GM21360 (cell line): ENCODE measurements at regions not wholly inside any gene's neighbourhood (a gene's known extent, or its start where the extent isn't known, plus 50 kb on each side); places are given as distances from the start of the nearest gene placed in this dataset.

Source experiments
- ATAC-seq: cut with Tn5 transposase; IDR thresholded peaks from one replicate; pipeline ENCODE4 v1.9.1; 2021; ENCODE audit warnings: mild to moderate bottlenecking, moderate library complexity; ENCODE audit not compliant: unreplicated experiment

DNA sequence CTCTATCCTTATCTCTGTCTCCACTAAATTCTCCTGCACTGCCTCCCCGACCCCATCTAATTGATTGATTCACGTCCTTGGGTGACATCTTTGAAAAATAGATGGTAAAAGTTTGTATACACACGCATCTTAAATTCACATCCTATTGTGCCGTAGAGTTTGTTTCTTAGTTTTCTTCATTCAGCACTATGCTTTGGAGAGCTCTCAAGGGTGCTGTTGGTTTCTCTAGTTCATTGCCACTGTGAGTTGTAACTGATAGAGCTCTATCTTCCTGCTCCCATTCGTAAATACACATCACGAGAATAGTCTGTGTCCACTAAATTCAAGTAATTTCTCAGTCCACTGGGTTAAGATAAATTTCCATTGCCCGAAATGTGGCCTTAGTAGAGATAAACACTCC, 1537.4 kb downstream of the AACS start:
- no peak for ATAC-seq

DNA sequence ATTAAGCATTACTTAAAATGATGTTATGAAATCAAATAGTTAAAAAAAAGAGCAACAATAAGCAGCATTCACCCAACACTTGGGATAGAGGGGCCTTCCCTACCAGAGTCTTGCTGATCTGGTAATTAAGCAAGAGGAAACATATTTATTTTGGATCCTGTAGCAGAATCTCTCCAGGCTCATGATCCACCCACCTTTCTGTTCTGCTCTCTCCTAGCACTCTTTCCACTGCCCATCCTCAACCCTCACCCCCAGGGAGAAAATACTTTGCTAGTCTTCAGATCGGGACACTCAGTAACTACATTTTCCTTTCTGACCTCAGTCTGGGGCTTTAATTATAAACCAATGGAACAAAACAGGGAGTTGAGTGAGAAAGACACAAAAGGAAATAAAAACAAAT, 1541.9 kb downstream of the AACS start:
- no peak for ATAC-seq

DNA sequence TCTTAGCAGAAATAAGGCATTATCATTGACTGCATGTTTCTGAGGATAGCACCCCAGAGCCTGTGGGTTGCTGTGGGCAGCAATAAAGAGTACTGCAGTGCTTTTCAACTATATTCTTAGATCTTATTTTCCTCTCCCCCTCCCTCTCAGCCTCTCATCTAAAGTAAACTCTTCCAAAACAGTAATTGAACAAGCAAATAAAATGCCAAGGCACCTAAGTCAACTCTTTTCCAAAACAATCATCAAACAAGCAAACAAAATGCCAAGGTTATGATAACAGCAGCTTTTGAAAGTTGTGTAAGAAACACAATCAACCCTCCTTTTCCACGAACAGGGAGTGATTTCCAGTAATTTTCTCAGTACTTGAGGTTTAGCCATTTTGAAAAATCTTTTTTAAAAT, 1542.6 kb downstream of the AACS start:
- no peak for ATAC-seq

DNA sequence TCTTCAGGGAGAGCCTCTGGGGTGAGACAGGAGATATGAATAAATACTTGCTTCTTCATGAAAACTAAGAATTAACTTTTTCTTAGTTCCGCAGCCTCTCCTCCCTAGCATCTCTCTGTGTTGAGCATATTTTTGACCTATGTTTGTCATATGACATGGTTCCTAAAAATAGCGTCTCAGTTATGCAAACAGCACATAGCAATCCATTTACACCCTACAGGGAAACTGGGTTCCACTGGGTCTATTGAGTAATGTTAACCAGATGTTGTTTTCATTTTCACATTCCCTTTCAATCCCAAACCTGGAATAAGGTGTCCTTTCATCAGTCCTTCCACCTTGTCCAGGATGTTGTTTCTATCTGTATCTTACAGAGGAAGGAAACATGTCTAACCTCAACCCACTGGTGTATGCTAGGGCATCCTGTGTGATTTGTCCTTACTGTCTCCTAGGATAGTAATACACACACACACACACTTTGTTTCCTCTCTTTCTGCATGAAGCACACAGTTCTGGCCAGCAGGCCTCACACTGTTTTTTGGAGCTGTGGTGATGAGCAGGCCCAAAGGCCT, 1543.5 kb downstream of the AACS start:
- ATAC-seq: no peak

DNA sequence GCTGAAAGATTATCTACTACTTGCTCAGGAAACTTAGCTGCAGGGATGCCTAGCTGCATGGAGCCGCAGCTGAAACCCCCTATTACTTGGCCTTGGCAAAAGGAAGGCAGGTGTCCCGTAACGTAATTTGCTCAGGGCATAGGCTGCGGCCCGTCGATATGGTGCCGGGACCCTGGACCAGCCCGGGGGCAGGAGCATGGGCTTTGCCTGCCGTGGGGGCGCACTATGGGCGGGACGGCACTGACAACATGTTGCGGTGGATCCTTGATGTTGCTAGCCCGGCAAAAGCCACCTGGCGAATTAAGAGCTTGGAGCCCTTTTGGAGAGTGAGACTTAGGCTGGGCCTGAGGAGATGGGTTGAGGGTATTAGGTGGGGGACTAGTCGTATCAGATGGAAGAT, 1551.2 kb downstream of the AACS start:
- no peak for ATAC-seq

DNA sequence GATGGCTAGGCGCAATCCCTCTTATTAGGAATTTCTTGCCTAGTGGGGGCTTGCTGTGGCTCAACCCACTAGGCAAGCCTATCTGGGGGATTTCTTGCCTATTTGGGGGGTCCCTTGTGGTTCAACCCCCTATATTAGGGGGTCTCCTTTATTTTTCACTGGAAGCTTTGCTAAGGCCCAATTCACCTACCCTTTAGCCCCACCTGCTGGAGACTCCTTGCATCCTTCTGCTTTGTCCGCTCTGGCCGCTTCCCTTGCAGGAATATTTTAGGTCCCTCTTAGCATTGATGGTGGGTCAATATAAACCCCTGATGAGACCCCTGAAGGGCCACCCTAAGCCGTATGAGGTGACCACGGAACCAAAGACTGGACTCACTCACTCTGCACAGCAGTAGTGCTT, 1552.1 kb downstream of the AACS start:
- ATAC-seq: no peak

DNA sequence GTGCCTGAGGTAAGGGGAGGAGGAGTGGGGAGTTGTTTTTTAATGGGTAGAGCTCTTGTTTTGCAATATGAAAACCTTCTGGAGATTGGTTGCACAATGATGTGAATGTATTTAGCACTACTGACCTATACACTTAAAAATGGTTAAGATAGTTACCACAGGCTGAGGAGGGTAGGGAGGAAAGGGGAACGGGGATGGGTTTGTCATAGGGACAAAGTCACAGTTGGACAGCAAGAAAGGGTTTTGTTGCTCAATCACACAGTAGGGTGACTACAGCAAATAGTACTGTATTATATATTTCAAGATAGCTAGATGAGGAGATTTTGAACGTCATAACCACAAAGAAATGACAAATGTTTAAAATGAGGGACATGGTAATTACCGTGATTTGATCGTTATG, 1562.4 kb downstream of the AACS start:
- no peak for ATAC-seq

DNA sequence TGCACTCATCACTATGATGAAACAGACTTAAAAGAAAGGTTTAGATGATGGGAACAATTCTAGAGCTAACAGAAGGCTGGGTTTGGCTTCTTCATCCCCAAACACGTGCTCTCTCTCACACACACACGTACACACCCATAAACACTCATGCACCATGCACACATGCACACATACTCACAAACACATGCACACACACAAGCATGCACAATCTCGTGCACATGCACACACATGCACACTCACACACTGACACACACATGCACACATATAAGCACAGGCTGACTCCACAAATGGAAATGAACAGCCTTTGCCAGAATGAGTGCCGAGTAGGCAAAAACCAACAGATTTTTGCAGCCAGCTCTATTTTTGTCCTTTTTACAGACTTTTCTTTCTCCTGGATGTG, 1571.6 kb downstream of the AACS start:
- ATAC-seq: no peak

DNA sequence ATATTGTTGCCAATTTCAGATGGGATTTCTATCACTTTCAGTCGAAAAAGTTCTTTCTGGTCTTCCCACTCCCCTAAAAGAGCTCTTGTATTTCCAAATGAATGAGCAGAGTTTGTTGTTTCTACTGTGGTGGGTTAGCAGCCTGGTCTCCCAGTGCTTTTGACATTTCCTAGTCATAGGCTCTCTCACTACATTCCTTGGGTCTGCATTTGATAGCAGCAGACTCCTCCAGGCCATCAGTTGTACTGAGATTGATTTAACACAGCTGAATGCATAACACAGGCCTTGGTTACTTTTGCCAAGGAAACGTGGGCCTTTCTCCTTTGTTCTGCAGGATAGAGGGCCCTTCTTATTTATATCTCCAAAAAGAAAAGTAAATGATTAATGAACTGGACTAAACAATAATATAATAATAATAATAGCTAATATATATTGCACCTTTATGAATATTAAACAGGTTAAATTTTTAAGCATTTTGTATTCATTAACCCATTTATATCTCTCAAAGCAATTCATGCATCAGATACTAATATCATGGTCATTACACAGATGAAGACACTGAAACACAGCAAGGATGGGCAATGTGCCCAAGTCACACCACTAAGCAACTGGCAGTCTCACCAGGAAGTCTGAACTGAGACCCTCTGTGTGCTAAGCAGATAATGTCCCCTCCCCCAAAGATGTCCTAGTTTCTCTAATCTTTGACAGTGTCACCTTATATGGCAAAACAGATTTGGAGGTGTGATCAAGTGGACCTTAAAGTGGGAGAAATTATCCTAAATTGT, 1579.2 kb downstream of the AACS start:
- ATAC-seq: no peak

DNA sequence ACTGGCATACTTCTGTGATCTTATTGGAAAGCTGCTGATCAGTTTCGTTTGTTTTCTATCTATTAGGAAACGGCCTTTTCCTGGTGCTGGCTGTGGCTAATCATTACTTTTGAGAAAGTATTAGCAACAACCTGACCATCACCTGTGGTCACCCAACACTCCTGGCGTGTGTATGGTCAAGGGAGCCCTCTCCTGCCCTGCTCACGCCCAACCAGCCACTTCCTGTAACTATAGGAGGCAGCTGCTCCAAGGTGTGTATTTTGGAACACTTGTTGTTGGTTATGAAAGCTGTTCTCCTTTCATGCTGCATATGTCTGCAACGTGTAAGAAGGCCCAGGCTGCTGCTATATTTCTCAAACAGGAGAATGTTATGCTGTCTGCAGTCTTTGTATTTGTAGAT, 1582.8 kb downstream of the AACS start:
- ATAC-seq: no peak

DNA sequence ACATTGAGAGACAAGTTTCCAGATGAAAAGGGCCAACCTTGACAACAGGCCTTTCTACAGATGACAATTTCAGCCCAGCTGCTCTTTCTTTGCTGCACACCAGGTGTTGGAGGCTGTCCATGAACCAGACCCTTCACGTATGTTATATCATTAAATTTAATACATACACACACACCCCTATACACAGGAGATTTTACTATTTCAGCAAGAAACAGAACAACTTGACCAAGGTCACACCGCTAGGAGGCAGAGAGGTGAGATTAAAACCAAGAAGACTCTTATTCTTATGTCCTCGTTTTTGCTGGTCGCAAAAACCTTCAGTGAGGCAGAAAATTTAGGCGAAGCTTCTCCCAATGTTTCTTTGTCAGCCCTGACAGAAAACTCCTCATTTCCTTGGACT, 1585.9 kb downstream of the AACS start:
- ATAC-seq: no peak

DNA sequence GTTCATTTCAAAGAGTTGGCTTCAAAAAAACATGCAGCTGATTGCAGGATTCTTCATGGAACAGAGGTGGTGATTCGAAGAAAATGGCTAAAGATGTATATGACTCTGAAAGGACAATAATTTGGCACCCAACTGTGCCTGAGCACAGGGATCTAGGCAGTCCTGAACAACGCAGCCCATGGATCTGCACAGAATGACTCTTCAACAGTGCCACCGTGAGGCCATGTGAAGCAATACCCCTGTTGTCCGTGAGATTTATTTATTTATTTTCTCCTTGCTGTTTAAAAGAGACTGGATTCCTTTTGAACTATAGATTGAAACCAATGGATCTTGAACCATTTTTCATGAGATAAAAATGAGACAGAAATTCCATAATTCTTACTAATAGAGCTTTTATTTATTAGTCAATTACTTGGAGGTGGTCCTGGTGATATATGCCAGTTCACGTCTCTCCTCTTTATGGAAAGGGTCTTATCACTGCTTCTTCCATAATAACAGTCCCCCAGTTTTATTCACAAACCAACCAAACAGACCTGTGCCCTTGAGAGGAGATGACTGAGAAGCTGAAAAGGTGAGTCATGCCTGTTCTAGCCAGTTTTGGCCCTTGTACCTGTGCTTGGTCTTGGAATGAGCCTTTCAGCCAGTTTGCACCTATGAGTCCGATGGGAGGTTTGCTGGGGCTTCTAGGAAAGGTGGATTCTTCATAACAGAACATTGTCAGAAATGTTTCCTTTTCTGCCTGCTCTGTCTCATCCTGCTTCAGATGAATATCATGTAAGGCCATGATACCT, 1598.3 kb downstream of the AACS start:
- ATAC-seq: no peak

DNA sequence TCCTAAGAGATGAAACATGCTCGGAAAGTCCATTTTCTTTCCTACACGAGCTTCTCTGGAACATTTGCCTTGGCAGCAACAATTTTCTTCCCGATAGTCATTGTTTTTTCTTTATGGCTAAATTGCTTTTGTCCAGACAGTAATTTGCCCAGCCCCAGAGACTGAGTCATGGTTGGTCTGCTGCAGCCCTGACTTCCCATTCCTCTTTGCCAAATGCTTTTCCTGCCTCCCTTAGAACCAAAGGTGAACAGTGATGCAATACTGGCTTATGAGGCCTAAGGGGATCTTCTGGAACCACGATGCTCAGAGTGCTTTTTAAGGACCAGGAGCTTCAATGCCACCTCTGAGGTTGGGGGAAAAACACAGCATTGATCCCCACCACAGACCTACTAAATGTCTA, 1599.6 kb upstream of the TMEM132C start:
- ATAC-seq: no peak

DNA sequence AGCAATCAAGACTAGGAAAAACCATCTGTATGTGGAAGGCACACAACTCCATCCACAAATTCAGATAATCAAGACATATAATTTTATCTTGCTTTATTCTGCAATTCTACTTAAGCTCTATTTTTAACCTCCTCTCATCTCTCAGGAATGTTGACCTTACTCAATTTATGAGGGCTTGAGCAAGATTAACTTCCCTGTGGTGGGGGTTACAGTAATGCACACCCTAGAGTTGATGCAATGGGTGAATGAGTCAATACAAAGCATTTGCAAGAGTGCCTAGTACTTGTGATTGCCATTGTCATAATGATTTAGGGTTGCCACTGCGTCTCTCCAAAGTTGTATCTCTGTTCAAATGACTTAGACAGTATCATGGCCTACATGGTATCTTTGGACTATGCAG, 1598.4 kb upstream of the TMEM132C start:
- ATAC-seq: no peak

DNA sequence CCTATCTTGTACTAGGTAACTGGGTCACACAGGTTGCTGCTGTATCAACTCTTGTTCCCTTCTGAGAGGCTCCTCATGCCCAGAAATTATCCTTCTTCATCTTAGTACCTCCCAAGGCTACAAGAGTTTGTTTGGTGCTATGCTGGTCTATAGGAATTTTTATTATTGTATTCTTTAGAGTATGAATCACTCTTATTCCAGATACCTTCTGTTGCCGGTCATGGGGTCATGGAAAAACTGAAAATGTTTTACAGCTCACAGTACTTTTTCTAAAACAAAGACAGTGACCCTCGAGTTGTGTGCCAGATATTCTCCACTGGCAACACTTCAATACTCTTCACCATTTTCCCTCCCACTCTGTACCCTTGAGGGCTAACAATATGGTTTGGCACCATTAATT, 1598.0 kb upstream of the TMEM132C start:
- no peak for ATAC-seq

DNA sequence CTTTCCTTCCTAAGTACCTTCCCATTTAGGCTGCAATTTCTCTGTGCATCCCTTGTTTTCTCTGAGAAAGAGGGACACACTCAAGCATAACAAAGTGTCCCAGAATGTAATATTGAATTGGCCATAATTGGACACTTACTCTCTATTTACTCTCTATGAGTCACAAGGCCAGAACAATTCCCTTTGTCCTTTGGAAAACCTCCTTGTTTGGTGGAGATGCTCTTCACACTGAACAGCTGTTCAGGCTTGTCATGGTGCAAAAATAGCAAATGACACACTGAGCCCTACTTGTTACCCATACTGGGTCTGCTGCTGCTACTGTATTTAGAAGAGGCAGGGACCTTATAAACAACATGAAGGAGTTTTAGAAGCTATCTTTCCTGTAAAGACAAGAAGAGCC, 1590.5 kb upstream of the TMEM132C start:
- ATAC-seq: no peak

DNA sequence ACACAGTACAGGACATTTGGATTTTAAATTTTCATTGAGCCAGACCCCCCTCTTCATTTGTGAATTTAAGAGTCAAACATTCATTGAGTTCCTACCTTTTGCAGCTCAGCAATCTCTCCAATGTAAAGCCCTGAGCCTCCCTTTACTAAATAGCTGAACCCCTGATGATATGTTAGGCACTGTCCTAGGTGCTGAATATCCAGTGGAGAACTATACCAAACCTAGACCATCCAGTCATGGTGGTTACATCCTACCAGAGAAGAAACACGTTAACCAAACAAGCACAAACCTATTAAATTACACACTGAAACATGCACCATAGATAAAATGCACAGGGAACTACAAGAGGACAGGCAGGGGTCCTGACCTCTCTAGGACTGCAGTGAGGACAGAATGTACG, 1585.3 kb upstream of the TMEM132C start:
- no peak for ATAC-seq

DNA sequence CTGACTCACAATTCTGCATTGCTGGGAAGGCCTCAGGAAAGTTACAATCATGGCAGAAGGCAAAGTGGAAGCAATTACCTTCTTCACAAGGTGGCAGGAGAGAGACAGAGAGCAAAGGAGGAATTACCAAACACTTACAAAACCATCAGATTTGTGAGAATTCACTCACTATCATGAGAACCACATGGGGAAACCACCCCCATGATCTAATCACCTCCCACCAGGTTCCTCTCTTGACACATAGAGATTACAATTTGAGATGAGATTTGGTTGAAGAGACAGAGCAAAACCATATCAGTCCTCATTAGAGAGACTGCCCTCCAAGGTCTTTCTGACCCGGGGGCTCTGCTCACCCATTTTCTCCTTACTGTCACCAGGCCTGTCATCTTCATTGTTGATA, 1582.3 kb upstream of the TMEM132C start:
- ATAC-seq: no peak

DNA sequence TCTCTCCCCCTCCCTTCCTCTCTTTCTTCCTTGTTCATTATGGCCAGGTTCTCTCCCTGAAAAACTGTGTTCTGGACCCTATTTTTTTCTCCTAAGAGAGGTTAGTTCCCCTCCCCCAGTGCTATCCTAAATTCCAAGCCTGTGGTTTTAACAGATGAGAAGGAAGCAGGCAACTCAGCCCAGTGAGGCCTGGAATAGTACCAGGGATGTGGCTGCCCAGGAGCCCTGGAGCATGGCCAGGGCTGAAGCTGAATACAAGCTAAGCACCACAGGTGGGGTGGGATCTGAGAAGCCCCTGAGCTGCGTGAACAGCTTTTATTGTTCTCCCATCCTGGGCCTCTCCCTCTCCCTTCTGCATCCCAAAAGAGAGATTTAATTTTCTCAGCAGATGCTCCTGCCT, 1581.3 kb upstream of the TMEM132C start:
- ATAC-seq: no peak

DNA sequence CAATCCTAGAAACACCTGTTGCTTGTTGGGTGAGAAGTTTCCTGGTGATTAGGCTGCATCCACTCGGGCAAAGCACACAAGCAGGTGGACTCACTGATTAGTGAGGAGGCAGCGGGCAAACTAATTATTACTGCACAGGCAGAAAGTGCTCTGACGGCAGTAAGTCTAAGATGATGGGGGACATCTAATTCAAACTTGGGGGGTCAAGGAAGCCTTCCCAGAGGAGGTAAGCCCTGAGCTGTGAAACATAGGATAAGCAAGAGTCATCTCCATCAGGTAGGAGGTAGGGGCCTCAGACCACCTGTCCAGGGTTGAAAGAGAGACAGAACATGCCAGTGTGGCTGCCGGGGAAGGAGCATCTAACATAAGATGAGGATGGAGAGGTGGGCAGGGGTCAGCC, 1578.4 kb upstream of the TMEM132C start:
- ATAC-seq: no peak

DNA sequence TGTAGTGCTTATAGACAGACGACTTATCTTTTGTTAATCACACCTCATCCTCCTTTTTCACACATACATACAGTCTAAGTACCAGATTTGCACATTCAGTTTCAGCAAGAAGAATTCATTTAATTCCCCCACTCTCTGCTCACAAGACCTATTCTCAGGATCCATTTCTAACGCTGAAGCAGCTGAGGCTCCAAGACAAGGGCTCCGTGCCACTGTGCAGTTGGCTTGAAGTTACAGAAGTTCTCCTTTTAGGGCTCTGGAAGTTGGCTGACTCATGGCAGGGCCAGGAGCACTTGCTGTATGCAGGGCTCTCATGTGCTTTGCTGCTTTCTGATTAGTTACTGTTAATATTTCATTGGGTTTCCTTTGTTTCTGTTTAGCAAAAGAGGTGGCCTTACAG, 1566.9 kb upstream of the TMEM132C start:
- no peak for ATAC-seq

DNA sequence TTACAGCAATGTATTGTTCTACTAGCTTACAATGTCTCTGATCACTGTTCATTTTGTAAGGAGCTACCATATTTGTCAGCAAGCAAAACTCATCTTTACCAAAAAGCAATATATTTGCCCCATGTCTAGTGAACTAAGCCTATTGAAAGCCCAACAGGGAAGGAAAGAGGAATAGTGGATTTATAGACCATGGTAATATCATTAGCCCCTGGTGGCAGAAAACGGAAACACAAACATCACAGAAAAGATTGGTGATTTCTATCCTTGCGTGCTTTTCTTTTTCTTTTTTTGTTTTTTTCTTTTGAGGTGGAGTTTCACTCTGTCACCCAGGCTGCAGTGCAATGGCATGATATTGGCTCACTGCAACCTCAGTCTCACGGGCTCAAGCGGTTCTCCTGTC, 1562.4 kb upstream of the TMEM132C start:
- no peak for ATAC-seq
